ENCODE measurements at regions not wholly inside any gene's neighbourhood (a gene's known extent, or its start where the extent isn't known, plus 50 kb on each side); places are given as distances from the start of the nearest gene placed in this dataset.

GRCh38 chr18:43876748-43877147 lies 599.5 kb upstream of the SYT4 start:
- Histone ChIP-seq H3K27me3 (ENCODE audit: control insufficient read depth in 2 of 2, insufficient read depth in 2 of 2, low read length in 2 of 2) (no peaks in the 10 kb centered on the region), H3K27ac (ENCODE audit: low read depth in 2 of 2, low read length in 2 of 2) (no peak overlapping the region), H3K4me3 (ENCODE audit: low read length in 2 of 2) (no peak overlapping the region), H3K9me3 (ENCODE audit: control insufficient read depth in 2 of 2, low read length in 2 of 2) (no peaks in the 10 kb centered on the region), H3K4me1 (ENCODE audit: control insufficient read depth in 2 of 2, insufficient read depth in 2 of 2, low read length in 2 of 2) (no peaks in the 10 kb centered on the region), H3K36me3 (ENCODE audit: control insufficient read depth in 2 of 2, insufficient read depth in 2 of 2, low read length in 2 of 2) (no peaks in the 10 kb centered on the region), H3K9ac (ENCODE audit: low read depth in 1 of 2, low read length in 2 of 2) (no peak overlapping the region)

- Histone ChIP-seq H3K4me1 (ENCODE audit: control insufficient read depth in 2 of 2, insufficient read depth in 2 of 2, low read length in 2 of 2) (no peaks in the 10 kb centered on the region), H3K27me3 (ENCODE audit: control insufficient read depth in 2 of 2, insufficient read depth in 2 of 2, low read length in 2 of 2) (no peaks in the 10 kb centered on the region), H3K9ac (ENCODE audit: low read depth in 1 of 2, low read length in 2 of 2) (no peak overlapping the region), H3K27ac (ENCODE audit: low read depth in 2 of 2, low read length in 2 of 2) (no peak overlapping the region), H3K4me3 (ENCODE audit: low read length in 2 of 2) (no peak overlapping the region), H3K36me3 (ENCODE audit: control insufficient read depth in 2 of 2, insufficient read depth in 2 of 2, low read length in 2 of 2) (no peaks in the 10 kb centered on the region), H3K9me3 (ENCODE audit: control insufficient read depth in 2 of 2, low read length in 2 of 2) (no peaks in the 10 kb centered on the region)
Measured at GRCh38 chr18:43877616-43878321, 600.5 kb upstream of the SYT4 start.

GRCh38 chr18:43879415-43879814 lies 602.1 kb upstream of the SYT4 start:
- no peaks in the 10 kb centered on the region for H3K4me1 ChIP-seq (ENCODE audit: control insufficient read depth in 2 of 2, insufficient read depth in 2 of 2, low read length in 2 of 2)
- no peaks in the 10 kb centered on the region for H3K9me3 ChIP-seq (ENCODE audit: control insufficient read depth in 2 of 2, low read length in 2 of 2)
- H3K9ac ChIP-seq (ENCODE audit: low read depth in 1 of 2, low read length in 2 of 2), result no peak overlapping the region
- H3K27me3 ChIP-seq (ENCODE audit: control insufficient read depth in 2 of 2, insufficient read depth in 2 of 2, low read length in 2 of 2), result no peaks in the 10 kb centered on the region
- no peaks in the 10 kb centered on the region for H3K36me3 ChIP-seq (ENCODE audit: control insufficient read depth in 2 of 2, insufficient read depth in 2 of 2, low read length in 2 of 2)
- H3K27ac ChIP-seq (ENCODE audit: low read depth in 2 of 2, low read length in 2 of 2), result no peak overlapping the region
- no peak overlapping the region for H3K4me3 ChIP-seq (ENCODE audit: low read length in 2 of 2)

GRCh38 chr18:43882358-43883055 lies 605.2 kb upstream of the SYT4 start:
- Histone ChIP-seq H3K27me3 (ENCODE audit: control insufficient read depth in 2 of 2, insufficient read depth in 2 of 2, low read length in 2 of 2) (no peaks in the 10 kb centered on the region), H3K4me1 (ENCODE audit: control insufficient read depth in 2 of 2, insufficient read depth in 2 of 2, low read length in 2 of 2) (no peaks in the 10 kb centered on the region), H3K4me3 (ENCODE audit: low read length in 2 of 2) (no peak overlapping the region), H3K36me3 (ENCODE audit: control insufficient read depth in 2 of 2, insufficient read depth in 2 of 2, low read length in 2 of 2) (no peaks in the 10 kb centered on the region), H3K9me3 (ENCODE audit: control insufficient read depth in 2 of 2, low read length in 2 of 2) (no peaks in the 10 kb centered on the region), H3K27ac (ENCODE audit: low read depth in 2 of 2, low read length in 2 of 2) (no peak overlapping the region), H3K9ac (ENCODE audit: low read depth in 1 of 2, low read length in 2 of 2) (no peak overlapping the region)

GRCh38 chr18:43883886-43884285 lies 606.6 kb upstream of the SYT4 start:
- Histone ChIP-seq H3K9ac (ENCODE audit: low read depth in 1 of 2, low read length in 2 of 2) (no peak overlapping the region), H3K4me1 (ENCODE audit: control insufficient read depth in 2 of 2, insufficient read depth in 2 of 2, low read length in 2 of 2) (no peaks in the 10 kb centered on the region), H3K9me3 (ENCODE audit: control insufficient read depth in 2 of 2, low read length in 2 of 2) (no peaks in the 10 kb centered on the region), H3K27ac (ENCODE audit: low read depth in 2 of 2, low read length in 2 of 2) (no peak overlapping the region), H3K4me3 (ENCODE audit: low read length in 2 of 2) (no peak overlapping the region), H3K36me3 (ENCODE audit: control insufficient read depth in 2 of 2, insufficient read depth in 2 of 2, low read length in 2 of 2) (no peaks in the 10 kb centered on the region), H3K27me3 (ENCODE audit: control insufficient read depth in 2 of 2, insufficient read depth in 2 of 2, low read length in 2 of 2) (no peaks in the 10 kb centered on the region)

- Histone ChIP-seq H3K27ac (ENCODE audit: low read depth in 2 of 2, low read length in 2 of 2) (no peak overlapping the region), H3K9me3 (ENCODE audit: control insufficient read depth in 2 of 2, low read length in 2 of 2) (no peaks in the 10 kb centered on the region), H3K4me3 (ENCODE audit: low read length in 2 of 2) (no peak overlapping the region), H3K36me3 (ENCODE audit: control insufficient read depth in 2 of 2, insufficient read depth in 2 of 2, low read length in 2 of 2) (no peaks in the 10 kb centered on the region), H3K9ac (ENCODE audit: low read depth in 1 of 2, low read length in 2 of 2) (no peak overlapping the region), H3K27me3 (ENCODE audit: control insufficient read depth in 2 of 2, insufficient read depth in 2 of 2, low read length in 2 of 2) (no peaks in the 10 kb centered on the region), H3K4me1 (ENCODE audit: control insufficient read depth in 2 of 2, insufficient read depth in 2 of 2, low read length in 2 of 2) (no peaks in the 10 kb centered on the region)
Measured at GRCh38 chr18:43886341-43886740, 609.1 kb upstream of the SYT4 start.

GRCh38 chr18:43887491-43887890 lies 610.2 kb upstream of the SYT4 start:
- Histone ChIP-seq H3K9me3 (ENCODE audit: control insufficient read depth in 2 of 2, low read length in 2 of 2) (no peaks in the 10 kb centered on the region), H3K4me3 (ENCODE audit: low read length in 2 of 2) (no peak overlapping the region), H3K27me3 (ENCODE audit: control insufficient read depth in 2 of 2, insufficient read depth in 2 of 2, low read length in 2 of 2) (no peaks in the 10 kb centered on the region), H3K4me1 (ENCODE audit: control insufficient read depth in 2 of 2, insufficient read depth in 2 of 2, low read length in 2 of 2) (no peaks in the 10 kb centered on the region), H3K9ac (ENCODE audit: low read depth in 1 of 2, low read length in 2 of 2) (no peak overlapping the region), H3K27ac (ENCODE audit: low read depth in 2 of 2, low read length in 2 of 2) (no peak overlapping the region), H3K36me3 (ENCODE audit: control insufficient read depth in 2 of 2, insufficient read depth in 2 of 2, low read length in 2 of 2) (no peaks in the 10 kb centered on the region)

GRCh38 chr18:43888598-43888997 lies 611.3 kb upstream of the SYT4 start:
- H3K4me3 ChIP-seq (ENCODE audit: low read length in 2 of 2), result no peak overlapping the region
- H3K36me3 ChIP-seq (ENCODE audit: control insufficient read depth in 2 of 2, insufficient read depth in 2 of 2, low read length in 2 of 2), result no peaks in the 10 kb centered on the region
- H3K9me3 ChIP-seq (ENCODE audit: control insufficient read depth in 2 of 2, low read length in 2 of 2), result no peaks in the 10 kb centered on the region
- no peaks in the 10 kb centered on the region for H3K27me3 ChIP-seq (ENCODE audit: control insufficient read depth in 2 of 2, insufficient read depth in 2 of 2, low read length in 2 of 2)
- no peak overlapping the region for H3K9ac ChIP-seq (ENCODE audit: low read depth in 1 of 2, low read length in 2 of 2)
- no peak overlapping the region for H3K27ac ChIP-seq (ENCODE audit: low read depth in 2 of 2, low read length in 2 of 2)
- no peaks in the 10 kb centered on the region for H3K4me1 ChIP-seq (ENCODE audit: control insufficient read depth in 2 of 2, insufficient read depth in 2 of 2, low read length in 2 of 2)

GRCh38 chr18:43893001-43893637 lies 615.8 kb upstream of the SYT4 start:
- H3K4me1 ChIP-seq (ENCODE audit: control insufficient read depth in 2 of 2, insufficient read depth in 2 of 2, low read length in 2 of 2), result no peaks in the 10 kb centered on the region
- no peak overlapping the region for H3K4me3 ChIP-seq (ENCODE audit: low read length in 2 of 2)
- no peak overlapping the region for H3K9ac ChIP-seq (ENCODE audit: low read depth in 1 of 2, low read length in 2 of 2)
- H3K36me3 ChIP-seq (ENCODE audit: control insufficient read depth in 2 of 2, insufficient read depth in 2 of 2, low read length in 2 of 2), result no peaks in the 10 kb centered on the region
- no peaks in the 10 kb centered on the region for H3K27me3 ChIP-seq (ENCODE audit: control insufficient read depth in 2 of 2, insufficient read depth in 2 of 2, low read length in 2 of 2)
- no peaks in the 10 kb centered on the region for H3K9me3 ChIP-seq (ENCODE audit: control insufficient read depth in 2 of 2, low read length in 2 of 2)
- no peak overlapping the region for H3K27ac ChIP-seq (ENCODE audit: low read depth in 2 of 2, low read length in 2 of 2)

GRCh38 chr18:43904209-43904837 lies 627.0 kb upstream of the SYT4 start:
- Histone ChIP-seq H3K36me3 (ENCODE audit: control insufficient read depth in 2 of 2, insufficient read depth in 2 of 2, low read length in 2 of 2) (no peaks in the 10 kb centered on the region), H3K9me3 (ENCODE audit: control insufficient read depth in 2 of 2, low read length in 2 of 2) (no peaks in the 10 kb centered on the region), H3K4me3 (ENCODE audit: low read length in 2 of 2) (no peak overlapping the region), H3K9ac (ENCODE audit: low read depth in 1 of 2, low read length in 2 of 2) (no peak overlapping the region), H3K27me3 (ENCODE audit: control insufficient read depth in 2 of 2, insufficient read depth in 2 of 2, low read length in 2 of 2) (no peaks in the 10 kb centered on the region), H3K4me1 (ENCODE audit: control insufficient read depth in 2 of 2, insufficient read depth in 2 of 2, low read length in 2 of 2) (no peaks in the 10 kb centered on the region), H3K27ac (ENCODE audit: low read depth in 2 of 2, low read length in 2 of 2) (no peak overlapping the region)

Data from mucosa of rectum (tissue), 2 donors.